ENCODE measurements at regions not wholly inside any gene's neighbourhood (a gene's known extent, or its start where the extent isn't known, plus 50 kb on each side); places are given as distances from the start of the nearest gene placed in this dataset.

DNA sequence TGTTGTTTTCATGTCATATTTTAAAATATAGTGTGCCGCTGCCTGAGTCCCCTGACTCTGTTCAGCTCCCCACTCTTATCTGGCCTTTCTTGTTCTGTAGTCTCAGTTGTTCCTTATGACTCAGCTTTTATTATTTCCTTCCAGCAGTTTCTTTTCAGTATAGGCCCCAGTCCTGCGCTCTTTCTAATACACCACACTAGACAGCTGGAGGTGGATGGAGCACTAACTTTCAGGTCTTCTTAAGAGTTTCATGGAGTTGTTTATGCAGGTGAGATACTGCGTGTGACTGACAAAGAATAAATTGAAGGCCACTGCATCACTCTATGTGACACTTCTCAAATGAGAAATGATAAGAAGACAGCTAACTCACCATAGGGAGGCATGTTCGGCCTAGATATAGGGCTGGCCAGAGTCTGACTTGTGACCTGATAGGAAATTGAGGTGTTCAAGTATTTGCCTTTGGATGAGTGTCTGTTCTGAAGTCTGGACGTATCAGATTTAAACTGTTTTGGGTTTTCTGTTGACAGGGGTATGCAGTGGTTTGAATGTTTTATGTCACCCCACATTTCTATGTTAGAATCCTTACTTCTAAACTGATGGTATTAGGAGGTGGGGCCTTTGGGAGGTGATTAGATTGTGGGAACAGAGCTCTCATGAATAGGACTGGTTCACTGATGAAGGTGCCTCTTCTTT, 60.8 kb upstream of the CLMN start:
- Histone ChIP-seq H3K27ac (ENCODE audit: insufficient read depth, low read depth, low read length) (no peak overlapping the region), H3K27me3 (ENCODE audit: control insufficient read depth in 2 of 2, insufficient read depth in 2 of 2, low read length in 2 of 2) (no peaks in the 10 kb centered on the region), H2AFZ (ENCODE audit: low read depth, low read length) (no peak overlapping the region), H3K4me2 (ENCODE audit: insufficient read depth, low read length) (no peak overlapping the region), H3K9ac (replicated peaks; ENCODE audit: extremely low read depth, insufficient read depth, low read length) (no peak overlapping the region), H3K4me1 (ENCODE audit: control insufficient read depth, extremely low read depth, insufficient read depth, low read length) (no peaks in the 10 kb centered on the region), H4K20me1 (replicated peaks; ENCODE audit: control insufficient read depth, extremely low read depth, insufficient read depth, low read length) (no peaks in the 10 kb centered on the region), H3K36me3 (ENCODE audit: control insufficient read depth in 2 of 2, extremely low read depth in 1 of 2, insufficient read depth in 2 of 2, low read length in 2 of 2) (no peaks in the 10 kb centered on the region), H3K4me3 (replicated peaks in 1 of 3; ENCODE audit: insufficient read depth in 1 of 3, low read depth in 1 of 3, low read length in 3 of 3) (no peak overlapping the region), H3K9me3 (replicated peaks; ENCODE audit: control insufficient read depth, insufficient read depth, low read length) (no peaks in the 10 kb centered on the region), H3K9me1 (replicated peaks; ENCODE audit: control insufficient read depth, extremely low read depth, insufficient read depth, low read length) (no peaks in the 10 kb centered on the region), H3K79me2 (ENCODE audit: control insufficient read depth, insufficient read depth, low read length) (no peaks in the 10 kb centered on the region)
- DNase-seq (ENCODE audit: low read depth, low spot score) (no peak), FAIRE-seq (no peak)
- intact Hi-C loops (cut with micrococcal nuclease) = no loop called here
- POLR2A ChIA-PET = no interaction called here
- no TSS peak for BruUV-seq (replicated peaks)
- CTCF ChIA-PET = interaction anchor here (1.0 to 1.1 kb wide), 2 partner anchors 19 kb away, joined by 3 to 4 read pairs; no protein-coding TSS in a partner anchor
- dilution Hi-C loops (cut with MboI; ENCODE audit: extremely low pct_ligation_motif_present, low sequenced_read_pairs) = no loop called here
- TF ChIP-seq JUN (IDR thresholded peaks at IDR 0.05; ENCODE audit: borderline replicate concordance, insufficient read depth, insufficient read length, low read depth) = no peak
- TF ChIP-seq POLR2AphosphoS5 (IDR thresholded peaks at IDR 0.05; ENCODE audit: insufficient read depth, low read depth, low read length) = no peak
- no peak for TF ChIP-seq GATA2 (IDR thresholded peaks at IDR 0.05; ENCODE audit: insufficient read depth, insufficient read length, low read depth, low read length)
- TF ChIP-seq, protein P1, sequence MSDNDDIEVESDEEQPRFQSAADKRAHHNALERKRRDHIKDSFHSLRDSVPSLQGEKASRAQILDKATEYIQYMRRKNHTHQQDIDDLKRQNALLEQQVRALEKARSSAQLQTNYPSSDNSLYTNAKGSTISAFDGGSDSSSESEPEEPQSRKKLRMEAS (IDR thresholded peaks at IDR 0.05; ENCODE audit: insufficient read depth, insufficient read length) = no peak
- TF ChIP-seq EZH2 (IDR thresholded peaks at IDR 0.05; ENCODE audit: borderline replicate concordance, low read depth, low read length, severe bottlenecking) = no peak
- no peak for TF ChIP-seq CTCF (IDR thresholded peaks at IDR 0.05; ENCODE audit: extremely low read depth in 1 of 2, insufficient read depth in 1 of 2, low read depth in 1 of 2, low read length in 2 of 2)
- TF ChIP-seq MYC (IDR thresholded peaks at IDR 0.05; ENCODE audit: low read depth, low read length) = no peak
- no peak for TF ChIP-seq FOS (IDR thresholded peaks at IDR 0.05; ENCODE audit: borderline replicate concordance, insufficient read depth, low read length)
- no peak for TF ChIP-seq POLR2A (IDR thresholded peaks at IDR 0.05; ENCODE audit: low read depth, low read length)

Measured in endothelial cell of umbilical vein (primary cell).